HL-60 (cell line): ENCODE measurements at regions not wholly inside any gene's neighbourhood (a gene's known extent, or its start where the extent isn't known, plus 50 kb on each side); places are given as distances from the start of the nearest gene placed in this dataset.

Experiments used
- DNase-seq, 2 experiments: peaks; one replicate each; pipeline ENCODE4 v3.0.0-alpha.2; 2010 to 2020; ENCODE audit warnings: low read depth in 1 of 2, low spot score in 1 of 2
- H3K27ac ChIP-seq: fragments of 250-450 bp; sonication (Bioruptor Pico); replicated peaks from 2 replicates; pipeline ENCODE4 v1.5.1; 2020; ENCODE audit warnings: mild to moderate bottlenecking, moderate library complexity
- H3K27me3 ChIP-seq: fragments of 250-450 bp; sonication (Bioruptor Pico); 2 replicates; pipeline ENCODE4 v1.5.1; 2021; ENCODE audit warnings: mild to moderate bottlenecking, moderate library complexity; ENCODE audit not compliant: insufficient read depth, poor library complexity, severe bottlenecking
- H3K4me3 ChIP-seq: replicated peaks from 2 replicates; pipeline ENCODE4 v1.5.1; 2011; ENCODE audit warnings: mild to moderate bottlenecking, control low read depth, low read length; ENCODE audit not compliant: insufficient read depth
- CTCF ChIP-seq: IDR thresholded peaks from one replicate; pipeline ENCODE4 v1.5.1; 2011; ENCODE audit warnings: low read length, control low read depth, inconsistent platforms; ENCODE audit not compliant: insufficient read depth
- GABPA ChIP-seq: IDR thresholded peaks from 2 replicates; pipeline ENCODE4 v1.6.1; 2012; ENCODE audit warnings: low read depth
- POLR2AphosphoS5 ChIP-seq: IDR thresholded peaks from 2 replicates; pipeline ENCODE4 v1.6.1; 2012; ENCODE audit warnings: low read depth
- REST ChIP-seq: IDR thresholded peaks from 2 replicates; pipeline ENCODE4 v1.6.1; 2012; ENCODE audit warnings: low read depth; ENCODE audit not compliant: insufficient replicate concordance
- SPI1 ChIP-seq: IDR thresholded peaks from 2 replicates; pipeline ENCODE4 v1.6.1; 2012; ENCODE audit warnings: low read depth, mild to moderate bottlenecking, borderline replicate concordance

GRCh38 chr6:84870672-84871071 lies 106.3 kb upstream of the TBX18 start:
- Histone ChIP-seq H3K27ac (no peak overlapping the region), H3K27me3 (no peaks in the 10 kb centered on the region), H3K4me3 (no peak overlapping the region)
- TF ChIP-seq REST, result no peak
- TF ChIP-seq POLR2AphosphoS5, result no peak
- no peak for TF ChIP-seq GABPA
- TF ChIP-seq CTCF, result no peak
- no peak for TF ChIP-seq SPI1
- DNase-seq, result no peak

GRCh38 chr6:84868149-84868548 lies 103.8 kb upstream of the TBX18 start:
- Histone ChIP-seq H3K27me3 (no peaks in the 10 kb centered on the region), H3K4me3 (no peak overlapping the region), H3K27ac (no peak overlapping the region)
- DNase-seq, result no peak
- TF ChIP-seq GABPA, result no peak
- TF ChIP-seq POLR2AphosphoS5, result no peak
- TF ChIP-seq SPI1, result no peak
- TF ChIP-seq REST, result no peak
- no peak for TF ChIP-seq CTCF

- Histone ChIP-seq H3K27ac (no peak overlapping the region), H3K27me3 (no peaks in the 10 kb centered on the region), H3K4me3 (no peak overlapping the region)
- no peak for DNase-seq
- TF ChIP-seq POLR2AphosphoS5 (no peak), GABPA (no peak), SPI1 (no peak), REST (no peak), CTCF (no peak)
Measured at GRCh38 chr6:84867521-84867920, 103.1 kb upstream of the TBX18 start.
